ENCODE measurements at regions not wholly inside any gene's neighbourhood (a gene's known extent, or its start where the extent isn't known, plus 50 kb on each side); places are given as distances from the start of the nearest gene placed in this dataset.

DNA sequence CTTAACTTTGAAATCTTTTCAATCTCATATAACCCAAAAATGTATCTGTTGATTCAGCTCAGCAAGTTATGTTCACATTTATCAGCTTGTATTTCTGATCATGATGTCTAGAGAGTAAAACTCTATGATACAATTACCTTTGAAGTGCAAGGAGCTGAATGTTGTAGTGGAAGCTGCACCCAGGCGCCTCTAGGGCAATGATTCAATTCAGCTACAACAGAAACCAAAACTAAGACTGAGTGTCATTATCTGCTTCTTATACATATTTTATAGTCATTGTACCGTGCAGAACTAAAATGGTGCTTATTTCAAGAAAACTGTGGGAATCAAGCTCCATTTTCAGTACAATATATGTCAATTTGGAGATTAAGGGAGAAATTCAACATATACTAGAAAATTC is 1237.5 kb downstream of the ZPLD1 start (continued):
- TF ChIP-seq SRF (IDR thresholded peaks at IDR 0.05; ENCODE audit: low read depth, low read length) (no peak), PHF8 (conservative IDR thresholded peaks at IDR 0.05; ENCODE audit: low read depth, low read length) (no peak)
